ENCODE measurements at regions not wholly inside any gene's neighbourhood (a gene's known extent, or its start where the extent isn't known, plus 50 kb on each side); places are given as distances from the start of the nearest gene placed in this dataset.

DNA sequence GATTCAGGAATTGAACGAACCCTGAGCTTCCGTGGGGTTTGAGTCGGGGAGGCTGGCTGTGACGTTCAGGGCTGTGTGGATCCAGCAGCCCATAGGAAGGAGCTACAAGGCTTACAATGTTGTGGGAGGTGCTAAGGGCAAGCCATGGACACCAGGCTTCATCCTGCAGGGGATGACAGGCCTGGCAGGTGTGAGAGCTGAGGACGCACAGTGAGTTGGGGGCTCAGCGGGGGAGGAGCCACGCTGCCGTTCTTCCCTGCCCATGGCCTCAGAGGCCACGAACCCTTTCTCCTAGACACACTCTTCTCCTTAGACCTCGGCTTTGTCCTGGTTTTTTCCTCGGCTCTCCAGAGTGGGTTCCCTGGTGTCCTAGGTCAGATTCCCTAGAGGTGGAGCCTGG, 78.1 kb upstream of the SLC22A11 start:
- H3K9me3 ChIP-seq (ENCODE audit: control insufficient read depth, low read length) = no peaks in the 10 kb centered on the region
- H3K4me3 ChIP-seq (ENCODE audit: insufficient read depth, low read depth, low read length, poor library complexity, severe bottlenecking) = no peak overlapping the region
- DNase-seq = no peak
- no peaks in the 10 kb centered on the region for H3K36me3 ChIP-seq (ENCODE audit: control insufficient read depth, insufficient read depth, low read length)
- no peaks in the 10 kb centered on the region for H3K27me3 ChIP-seq (replicated peaks; ENCODE audit: control insufficient read depth, insufficient read depth, low read length, poor library complexity, severe bottlenecking)
- H3K27ac ChIP-seq (ENCODE audit: insufficient read depth, low read length, poor library complexity, severe bottlenecking) = no peak overlapping the region
- no peaks in the 10 kb centered on the region for H3K4me1 ChIP-seq (ENCODE audit: control insufficient read depth, insufficient read depth, low read length, poor library complexity, severe bottlenecking)

DNA sequence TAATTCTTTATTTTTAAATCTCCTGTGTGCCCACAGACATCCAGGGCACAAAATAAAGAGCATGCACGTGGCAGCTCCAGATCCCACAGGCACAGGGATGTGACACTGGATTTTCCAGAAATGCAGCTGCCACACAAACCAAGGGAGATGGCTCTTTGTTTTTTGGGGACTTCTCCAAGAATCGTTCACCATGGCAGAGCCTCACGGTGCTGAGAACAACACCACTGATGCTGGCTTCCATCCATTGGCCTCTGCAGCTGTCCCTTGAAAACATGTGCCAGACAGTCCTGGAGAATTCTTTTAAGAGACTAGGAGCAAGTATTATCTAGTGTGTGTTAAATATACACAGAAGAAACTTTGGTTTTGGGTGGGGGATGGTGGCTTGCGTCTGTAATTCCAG, 73.2 kb upstream of the SLC22A11 start:
- Histone ChIP-seq H3K27ac (ENCODE audit: insufficient read depth, low read length, poor library complexity, severe bottlenecking) (no peak overlapping the region), H3K9me3 (ENCODE audit: control insufficient read depth, low read length) (no peaks in the 10 kb centered on the region), H3K4me1 (ENCODE audit: control insufficient read depth, insufficient read depth, low read length, poor library complexity, severe bottlenecking) (no peaks in the 10 kb centered on the region), H3K4me3 (ENCODE audit: insufficient read depth, low read depth, low read length, poor library complexity, severe bottlenecking) (no peak overlapping the region), H3K27me3 (replicated peaks; ENCODE audit: control insufficient read depth, insufficient read depth, low read length, poor library complexity, severe bottlenecking) (no peaks in the 10 kb centered on the region), H3K36me3 (ENCODE audit: control insufficient read depth, insufficient read depth, low read length) (no peaks in the 10 kb centered on the region)
- DNase-seq = no peak

DNA sequence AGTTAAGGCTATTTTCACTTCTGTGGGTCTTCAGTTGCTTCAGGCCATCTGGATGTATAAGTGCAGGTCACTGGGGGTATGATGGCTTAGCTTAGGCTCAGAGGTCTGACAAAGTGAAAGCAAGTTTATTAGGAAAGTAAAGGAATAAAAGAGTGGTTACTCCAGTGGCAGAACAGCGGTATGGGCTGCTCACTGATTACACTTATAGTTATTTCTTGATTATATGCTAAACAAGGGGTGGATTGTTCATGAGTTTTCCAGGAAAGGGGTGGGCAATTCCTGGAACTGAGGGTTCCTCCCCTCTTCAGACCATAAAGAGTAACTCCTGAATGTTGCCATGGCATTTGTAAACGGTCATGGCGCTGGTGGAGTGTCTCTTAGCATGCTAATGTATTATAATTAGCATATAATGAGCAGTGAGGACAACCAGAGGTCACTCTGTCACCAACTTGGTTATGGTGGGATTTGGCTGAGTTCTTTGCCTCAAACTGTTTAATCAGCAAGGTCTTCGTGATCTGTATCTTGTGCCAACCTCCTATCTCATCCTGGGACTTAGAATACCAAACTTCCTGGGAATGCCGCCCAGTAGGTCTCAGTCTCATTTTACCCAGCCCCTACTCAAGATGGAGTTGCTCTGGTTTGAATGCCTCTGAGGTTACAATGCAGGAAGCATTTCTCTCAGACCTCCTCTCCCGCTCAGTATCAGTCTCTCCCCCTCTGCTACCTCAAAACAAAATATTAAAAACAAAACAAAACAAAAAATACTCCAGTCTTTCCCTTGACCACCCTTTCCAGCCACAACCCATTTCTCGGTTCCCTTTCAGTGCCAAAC, 71.3 kb upstream of the SLC22A11 start:
- Histone ChIP-seq H3K27me3 (replicated peaks; ENCODE audit: control insufficient read depth, insufficient read depth, low read length, poor library complexity, severe bottlenecking) (no peaks in the 10 kb centered on the region), H3K4me3 (ENCODE audit: insufficient read depth, low read depth, low read length, poor library complexity, severe bottlenecking) (no peak overlapping the region), H3K27ac (ENCODE audit: insufficient read depth, low read length, poor library complexity, severe bottlenecking) (no peak overlapping the region), H3K9me3 (ENCODE audit: control insufficient read depth, low read length) (no peaks in the 10 kb centered on the region), H3K4me1 (ENCODE audit: control insufficient read depth, insufficient read depth, low read length, poor library complexity, severe bottlenecking) (no peaks in the 10 kb centered on the region), H3K36me3 (ENCODE audit: control insufficient read depth, insufficient read depth, low read length) (no peaks in the 10 kb centered on the region)
- DNase-seq = no peak

DNA sequence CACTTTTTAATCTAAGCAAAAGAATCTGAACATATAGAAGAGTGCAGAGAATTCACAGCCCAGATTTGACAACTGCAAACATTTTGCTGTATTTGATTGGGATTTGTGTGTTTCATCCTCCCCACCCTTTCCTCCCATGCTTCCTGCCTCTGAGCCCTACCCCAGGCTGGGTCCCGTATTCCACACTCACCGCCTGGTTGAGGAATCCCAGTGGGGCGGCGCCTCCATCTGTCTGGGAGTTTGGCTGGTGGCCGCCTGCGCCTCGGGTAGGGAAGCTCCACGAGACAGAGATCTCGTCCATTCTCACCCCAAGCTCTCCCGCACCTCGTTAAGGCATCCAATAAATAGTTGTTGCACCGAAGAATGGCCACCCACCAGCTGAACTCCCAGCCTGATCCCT, 70.7 kb upstream of the SLC22A11 start:
- Histone ChIP-seq H3K36me3 (ENCODE audit: control insufficient read depth, insufficient read depth, low read length) (no peaks in the 10 kb centered on the region), H3K27me3 (replicated peaks; ENCODE audit: control insufficient read depth, insufficient read depth, low read length, poor library complexity, severe bottlenecking) (no peaks in the 10 kb centered on the region), H3K9me3 (ENCODE audit: control insufficient read depth, low read length) (no peaks in the 10 kb centered on the region), H3K4me3 (ENCODE audit: insufficient read depth, low read depth, low read length, poor library complexity, severe bottlenecking) (no peak overlapping the region), H3K27ac (ENCODE audit: insufficient read depth, low read length, poor library complexity, severe bottlenecking) (no peak overlapping the region), H3K4me1 (ENCODE audit: control insufficient read depth, insufficient read depth, low read length, poor library complexity, severe bottlenecking) (peaks cover 3% of the 10 kb centered on the region)
- no peak for DNase-seq

DNA sequence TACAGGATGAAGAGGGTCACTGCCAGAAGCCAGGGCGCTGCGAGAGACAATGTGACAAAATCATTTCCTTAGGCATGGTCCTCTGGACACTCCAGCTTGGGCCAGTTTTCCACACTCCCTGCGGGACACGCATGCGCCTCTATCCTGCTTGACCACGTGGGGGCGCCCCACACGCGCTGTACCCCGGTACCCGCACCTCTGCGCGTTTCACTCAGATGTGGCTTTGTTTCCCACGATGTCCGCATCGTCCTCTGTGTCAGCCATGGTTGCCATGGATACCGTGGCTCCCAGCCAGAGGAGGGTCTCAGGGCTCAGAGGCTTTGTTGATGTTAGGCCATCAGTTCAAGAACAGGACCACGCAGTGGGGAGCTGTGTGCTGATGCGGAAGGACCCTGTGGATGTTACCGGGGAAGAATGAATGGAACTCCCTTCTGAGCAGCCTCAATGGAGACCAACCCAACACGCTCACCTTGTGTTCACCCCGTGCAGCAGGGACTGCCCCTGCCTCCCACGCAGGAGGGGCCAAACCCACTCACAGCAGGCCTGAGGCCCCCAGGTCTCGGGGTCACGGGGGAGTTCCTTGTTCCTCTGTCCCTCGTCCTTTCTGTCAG, 65.8 kb upstream of the SLC22A11 start:
- Histone ChIP-seq H3K9me3 (ENCODE audit: control insufficient read depth, low read length) (no peaks in the 10 kb centered on the region), H3K36me3 (ENCODE audit: control insufficient read depth, insufficient read depth, low read length) (no peaks in the 10 kb centered on the region), H3K27me3 (replicated peaks; ENCODE audit: control insufficient read depth, insufficient read depth, low read length, poor library complexity, severe bottlenecking) (peaks cover 2% of the 10 kb centered on the region), H3K4me1 (ENCODE audit: control insufficient read depth, insufficient read depth, low read length, poor library complexity, severe bottlenecking) (peaks cover 10% of the 10 kb centered on the region), H3K27ac (ENCODE audit: insufficient read depth, low read length, poor library complexity, severe bottlenecking) (no peak overlapping the region), H3K4me3 (ENCODE audit: insufficient read depth, low read depth, low read length, poor library complexity, severe bottlenecking) (no peak overlapping the region)
- no peak for DNase-seq

DNA sequence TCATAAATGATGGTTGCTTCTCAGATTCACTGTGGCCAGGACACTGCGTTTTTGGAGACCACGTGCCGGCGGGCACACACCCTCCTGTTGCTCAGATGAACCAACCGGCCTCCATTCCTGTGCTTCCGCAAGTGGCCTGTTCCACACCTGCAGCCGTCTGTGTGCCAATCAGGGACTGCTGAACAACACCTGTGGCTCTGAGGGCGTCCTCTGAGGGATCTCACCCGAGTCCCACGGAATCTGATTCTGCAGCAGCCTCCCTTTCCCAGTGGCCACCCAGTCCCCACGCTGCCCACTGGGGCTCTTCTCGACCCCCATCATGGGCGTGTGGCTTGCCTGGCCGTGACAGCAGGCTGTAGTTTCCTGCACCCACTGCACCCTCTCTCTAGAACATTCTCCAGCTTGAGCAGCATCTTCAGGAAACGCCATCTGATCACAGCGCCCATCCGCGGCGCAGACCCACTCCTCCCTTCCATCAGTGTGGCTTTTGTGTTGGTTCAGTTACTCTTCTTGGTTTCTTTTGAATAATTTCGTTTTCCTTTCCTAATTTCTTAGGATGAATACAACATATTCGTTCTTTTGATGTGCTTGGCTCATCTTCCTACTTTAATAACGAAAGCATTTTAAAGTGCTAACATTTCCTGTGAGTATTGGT, 65.1 kb upstream of the SLC22A11 start:
- peaks cover 10% of the 10 kb centered on the region for H3K4me1 ChIP-seq (ENCODE audit: control insufficient read depth, insufficient read depth, low read length, poor library complexity, severe bottlenecking)
- peaks cover 2% of the 10 kb centered on the region for H3K27me3 ChIP-seq (replicated peaks; ENCODE audit: control insufficient read depth, insufficient read depth, low read length, poor library complexity, severe bottlenecking)
- no peak overlapping the region for H3K4me3 ChIP-seq (ENCODE audit: insufficient read depth, low read depth, low read length, poor library complexity, severe bottlenecking)
- H3K27ac ChIP-seq (ENCODE audit: insufficient read depth, low read length, poor library complexity, severe bottlenecking) = no peak overlapping the region
- no peaks in the 10 kb centered on the region for H3K9me3 ChIP-seq (ENCODE audit: control insufficient read depth, low read length)
- H3K36me3 ChIP-seq (ENCODE audit: control insufficient read depth, insufficient read depth, low read length) = no peaks in the 10 kb centered on the region
- no peak for DNase-seq

DNA sequence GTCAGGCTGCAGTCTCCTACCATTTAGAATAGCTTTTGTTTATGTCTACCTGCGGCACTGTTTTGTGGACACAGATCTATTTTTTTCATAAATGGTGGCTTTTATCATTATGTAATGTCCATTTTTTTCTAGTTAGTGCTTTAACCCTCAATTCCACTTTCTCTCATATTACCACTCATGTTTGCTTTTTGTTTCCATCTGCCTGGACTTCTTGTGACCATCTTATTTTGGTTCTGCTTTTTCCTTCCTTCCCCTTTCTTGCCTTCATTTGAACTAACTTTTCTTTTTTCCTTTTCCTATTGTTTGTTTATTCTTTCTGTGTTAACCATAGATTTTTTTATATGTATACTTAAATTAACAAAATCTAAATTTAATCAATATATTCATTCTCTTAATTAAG, 63.2 kb upstream of the SLC22A11 start:
- Histone ChIP-seq H3K4me3 (ENCODE audit: insufficient read depth, low read depth, low read length, poor library complexity, severe bottlenecking) (no peak overlapping the region), H3K27me3 (replicated peaks; ENCODE audit: control insufficient read depth, insufficient read depth, low read length, poor library complexity, severe bottlenecking) (peaks cover 2% of the 10 kb centered on the region), H3K9me3 (ENCODE audit: control insufficient read depth, low read length) (no peaks in the 10 kb centered on the region), H3K4me1 (ENCODE audit: control insufficient read depth, insufficient read depth, low read length, poor library complexity, severe bottlenecking) (peaks cover 10% of the 10 kb centered on the region), H3K27ac (ENCODE audit: insufficient read depth, low read length, poor library complexity, severe bottlenecking) (no peak overlapping the region), H3K36me3 (ENCODE audit: control insufficient read depth, insufficient read depth, low read length) (no peaks in the 10 kb centered on the region)
- DNase-seq = no peak

DNA sequence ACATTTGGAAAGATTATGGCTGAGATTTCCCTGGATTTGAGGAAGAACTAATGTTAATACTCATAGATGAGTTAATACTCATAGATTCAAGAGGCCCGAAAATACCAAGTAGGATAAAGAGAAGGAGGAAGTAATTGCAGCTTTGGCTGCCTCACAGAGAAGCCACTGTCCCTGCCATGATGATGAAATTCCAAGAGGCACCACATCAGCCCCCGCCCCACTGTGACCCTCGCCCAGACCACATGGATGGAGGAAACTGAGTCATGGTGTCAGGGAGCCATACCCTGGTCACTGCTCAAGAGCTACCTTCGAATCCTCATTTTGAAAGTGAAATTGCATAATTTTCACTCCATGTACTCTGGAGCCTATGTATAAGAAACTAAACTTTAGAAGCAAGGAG, 57.6 kb upstream of the SLC22A11 start:
- H3K4me3 ChIP-seq (ENCODE audit: insufficient read depth, low read depth, low read length, poor library complexity, severe bottlenecking) = no peak overlapping the region
- no peaks in the 10 kb centered on the region for H3K4me1 ChIP-seq (ENCODE audit: control insufficient read depth, insufficient read depth, low read length, poor library complexity, severe bottlenecking)
- peaks cover 2% of the 10 kb centered on the region for H3K27me3 ChIP-seq (replicated peaks; ENCODE audit: control insufficient read depth, insufficient read depth, low read length, poor library complexity, severe bottlenecking)

DNA sequence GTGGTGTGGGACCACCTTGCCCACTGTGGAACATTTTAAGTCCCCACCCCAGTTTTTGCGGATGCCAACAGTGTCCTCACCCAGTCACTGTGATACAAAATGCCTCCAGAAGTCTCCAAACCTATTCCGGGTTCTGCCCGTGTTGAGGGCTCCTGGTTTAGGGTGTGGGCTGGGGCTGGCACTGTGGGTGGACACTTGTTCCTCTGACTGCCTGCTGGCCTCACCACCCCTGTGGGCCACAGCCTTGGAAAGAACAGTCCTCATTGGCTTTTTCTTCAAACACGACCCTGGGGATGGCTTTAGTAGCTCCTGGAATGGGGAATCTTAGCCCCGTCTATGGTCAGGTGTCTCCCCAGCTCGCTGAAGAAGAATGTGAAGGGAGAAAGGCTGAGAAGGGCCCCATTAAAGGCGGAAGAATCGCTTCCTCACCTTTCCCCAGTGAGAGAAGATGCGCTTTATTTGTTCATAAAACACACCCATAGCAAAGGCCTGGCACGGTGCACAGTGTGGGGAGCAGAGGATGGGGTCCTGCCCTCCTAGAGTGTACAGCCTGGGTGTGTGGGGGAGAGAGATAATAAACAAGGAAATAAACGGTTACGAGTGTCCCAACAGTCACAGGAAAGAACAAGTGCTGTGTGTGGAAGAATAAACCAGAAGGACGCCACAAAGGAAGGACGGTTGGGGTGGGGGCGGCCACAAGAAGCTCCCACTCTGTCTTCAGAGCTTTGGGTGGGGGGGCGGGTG, 56.3 kb upstream of the SLC22A11 start:
- Histone ChIP-seq H3K36me3 (ENCODE audit: control insufficient read depth, insufficient read depth, low read length) (no peaks in the 10 kb centered on the region), H3K27ac (ENCODE audit: insufficient read depth, low read length, poor library complexity, severe bottlenecking) (no peak overlapping the region), H3K4me3 (ENCODE audit: insufficient read depth, low read depth, low read length, poor library complexity, severe bottlenecking) (no peak overlapping the region), H3K4me1 (ENCODE audit: control insufficient read depth, insufficient read depth, low read length, poor library complexity, severe bottlenecking) (no peaks in the 10 kb centered on the region), H3K9me3 (ENCODE audit: control insufficient read depth, low read length) (no peaks in the 10 kb centered on the region), H3K27me3 (replicated peaks; ENCODE audit: control insufficient read depth, insufficient read depth, low read length, poor library complexity, severe bottlenecking) (no peaks in the 10 kb centered on the region)
- no peak for DNase-seq

More for the DNA sequence above, 57.6 kb upstream of the SLC22A11 start:
- no peak for DNase-seq
- no peaks in the 10 kb centered on the region for H3K9me3 ChIP-seq (ENCODE audit: control insufficient read depth, low read length)
- no peak overlapping the region for H3K27ac ChIP-seq (ENCODE audit: insufficient read depth, low read length, poor library complexity, severe bottlenecking)
- H3K36me3 ChIP-seq (ENCODE audit: control insufficient read depth, insufficient read depth, low read length) = no peaks in the 10 kb centered on the region
